Left lung (tissue), 4 donors: ENCODE measurements at regions not wholly inside any gene's neighbourhood (a gene's known extent, or its start where the extent isn't known, plus 50 kb on each side); places are given as distances from the start of the nearest gene placed in this dataset.
A peak's percentile ranks its signal among the peaks of the same experiment; 100 is the strongest.

Source experiments
- ATAC-seq: fragments of 200-7000 bp; cut with Tn5 transposase; one replicate; pipeline ENCODE4 v1.9.1; 2020; ENCODE audit warnings: moderate library complexity
- DNase-seq, 4 donors: peaks; one replicate each; pipeline ENCODE4 v3.0.0-alpha.2; 2013 to 2020
- H3K27ac ChIP-seq, 2 donors: fragments of 200-600 bp; sonication (generic) in 1 of 2; one replicate each; pipeline versions ENCODE4 v1.5.0 to v1.8.0; 2020 to 2021
- H3K27me3 ChIP-seq, 2 donors: fragments of 200-600 bp; sonication (generic) in 1 of 2; one replicate each; pipeline versions ENCODE4 v1.5.0 to v1.8.0; 2020 to 2021
- H3K36me3 ChIP-seq, 2 donors: fragments of 200-600 bp; sonication (generic) in 1 of 2; one replicate each; pipeline versions ENCODE4 v1.5.0 to v1.8.0; 2020 to 2021
- H3K4me1 ChIP-seq, 2 donors: fragments of 200-600 bp; one replicate each; pipeline ENCODE4 v1.8.0; 2021
- H3K4me3 ChIP-seq, 2 donors: fragments of 200-600 bp; sonication (generic) in 1 of 2; one replicate each; pipeline versions ENCODE4 v1.5.0 to v1.8.0; 2020 to 2021; ENCODE audit warnings: mild to moderate bottlenecking in 1 of 2
- H3K9me3 ChIP-seq, 2 donors: fragments of 200-600 bp; sonication (generic) in 1 of 2; one replicate each; pipeline versions ENCODE4 v1.5.0 to v1.8.0; 2020 to 2021
- intact Hi-C, 2 donors: fragments of 100-400 bp; cut with DNase I; formaldehyde crosslinking; loops; one replicate each; pipeline versions ENCODE4 v1.11.2 to v1.14.2; 2022
- TF ChIP-seq, protein P1 (sequence below), 2 donors: fragments of 200-600 bp; sonication (generic) in 1 of 2; IDR thresholded peaks; one replicate each; pipeline versions ENCODE4 v1.5.0 to v1.8.0; 2021; ENCODE audit warnings: antibody characterized with exemption in 2 of 2
- donor health status: DM: no; HTN: yes; CAD: no.
- donor health status: DM: no; HTN: no; CAD: no.

DNA sequence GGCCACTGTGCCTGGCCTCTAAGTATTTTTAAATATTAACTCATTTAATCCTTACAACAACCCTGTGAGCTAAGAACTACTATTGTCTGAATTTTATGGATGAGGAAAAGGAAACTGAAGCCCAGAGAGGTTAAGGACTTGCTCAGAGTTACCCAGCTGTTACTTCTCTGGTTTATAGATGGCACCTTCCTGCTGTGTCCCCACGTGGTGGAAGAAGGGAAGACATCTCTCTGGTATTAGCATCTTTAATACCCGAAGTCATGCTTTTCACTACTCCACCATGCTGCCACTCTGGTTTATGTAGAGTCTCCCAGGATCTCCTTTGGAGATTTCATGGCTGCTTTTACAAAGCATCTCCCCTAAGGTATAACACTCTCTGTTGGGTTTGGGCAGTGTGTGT is 105.5 kb upstream of the MKLN1 start:
- no peaks in the 10 kb centered on the region for H3K36me3 ChIP-seq
- intact Hi-C loops: no loop called here

DNA sequence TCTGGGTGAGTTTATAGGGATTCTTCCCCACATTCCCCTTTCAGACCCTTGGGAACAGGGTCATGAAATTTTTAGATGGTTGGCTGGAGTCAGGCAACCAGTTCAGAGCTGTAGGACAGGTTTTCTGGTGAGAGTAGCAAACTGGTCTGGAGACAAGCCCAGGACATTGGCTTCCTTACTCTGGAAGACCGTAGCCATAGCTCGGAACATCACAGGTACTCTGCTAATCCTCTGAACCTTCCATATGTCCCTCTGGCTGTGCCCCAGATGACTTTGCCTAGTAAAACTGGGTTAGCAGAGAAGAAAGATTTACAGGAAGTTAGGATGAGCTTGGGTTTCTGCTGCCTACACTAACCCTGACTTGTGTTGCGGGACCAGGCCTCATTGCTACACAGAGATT is 104.5 kb upstream of the MKLN1 start:
- DNase-seq: no peak
- H3K4me3 ChIP-seq: no peak overlapping the region
- H3K27ac ChIP-seq: no peak overlapping the region
- no peaks in the 10 kb centered on the region for H3K9me3 ChIP-seq
- peaks cover 13 to 32% of the 10 kb centered on the region in 2 donors for H3K4me1 ChIP-seq
- no peak for ATAC-seq
- H3K27me3 ChIP-seq: no peaks in the 10 kb centered on the region
- intact Hi-C loops: no loop called here
- TF ChIP-seq, protein P1, sequence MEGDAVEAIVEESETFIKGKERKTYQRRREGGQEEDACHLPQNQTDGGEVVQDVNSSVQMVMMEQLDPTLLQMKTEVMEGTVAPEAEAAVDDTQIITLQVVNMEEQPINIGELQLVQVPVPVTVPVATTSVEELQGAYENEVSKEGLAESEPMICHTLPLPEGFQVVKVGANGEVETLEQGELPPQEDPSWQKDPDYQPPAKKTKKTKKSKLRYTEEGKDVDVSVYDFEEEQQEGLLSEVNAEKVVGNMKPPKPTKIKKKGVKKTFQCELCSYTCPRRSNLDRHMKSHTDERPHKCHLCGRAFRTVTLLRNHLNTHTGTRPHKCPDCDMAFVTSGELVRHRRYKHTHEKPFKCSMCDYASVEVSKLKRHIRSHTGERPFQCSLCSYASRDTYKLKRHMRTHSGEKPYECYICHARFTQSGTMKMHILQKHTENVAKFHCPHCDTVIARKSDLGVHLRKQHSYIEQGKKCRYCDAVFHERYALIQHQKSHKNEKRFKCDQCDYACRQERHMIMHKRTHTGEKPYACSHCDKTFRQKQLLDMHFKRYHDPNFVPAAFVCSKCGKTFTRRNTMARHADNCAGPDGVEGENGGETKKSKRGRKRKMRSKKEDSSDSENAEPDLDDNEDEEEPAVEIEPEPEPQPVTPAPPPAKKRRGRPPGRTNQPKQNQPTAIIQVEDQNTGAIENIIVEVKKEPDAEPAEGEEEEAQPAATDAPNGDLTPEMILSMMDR (IDR thresholded peaks at IDR 0.05): no peak
- no peaks in the 10 kb centered on the region for H3K36me3 ChIP-seq

More for the DNA sequence above, 105.5 kb upstream of the MKLN1 start:
- Histone ChIP-seq H3K27me3 (no peaks in the 10 kb centered on the region), H3K9me3 (no peaks in the 10 kb centered on the region), H3K4me1 (peaks cover 13 to 32% of the 10 kb centered on the region in 2 donors), H3K4me3 (no peak overlapping the region), H3K27ac (no peak overlapping the region)
- no peak for ATAC-seq
- TF ChIP-seq, protein P1 (IDR thresholded peaks at IDR 0.05): no peak
- DNase-seq: no peak

DNA sequence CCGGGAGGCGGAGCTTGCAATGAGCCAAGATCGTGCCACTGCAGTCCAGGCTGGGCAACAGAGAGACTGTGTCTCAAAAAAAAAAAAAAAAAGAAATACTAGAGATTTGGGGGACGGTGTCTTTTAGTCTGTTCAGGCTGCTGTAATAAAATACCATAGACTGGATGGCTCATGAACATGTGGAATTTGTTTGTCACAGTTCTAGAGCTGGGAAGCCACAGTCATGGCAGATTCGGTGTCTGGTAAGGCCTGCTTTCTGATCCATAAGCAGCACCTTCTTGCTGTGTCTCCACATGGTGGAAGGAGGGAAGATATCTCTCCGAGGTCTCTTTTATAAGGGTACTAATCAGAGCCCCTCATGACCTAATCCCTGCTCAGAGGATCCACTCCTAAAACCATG is 102.7 kb upstream of the MKLN1 start:
- H3K27ac ChIP-seq: peak overlapping the region; percentile 69 to 79
- DNase-seq (no peak), ATAC-seq (no peak)
- no peaks in the 10 kb centered on the region for H3K9me3 ChIP-seq
- H3K27me3 ChIP-seq: no peaks in the 10 kb centered on the region
- TF ChIP-seq, protein P1 (IDR thresholded peaks at IDR 0.05): no peak
- intact Hi-C loops: no loop called here
- peaks cover 13 to 18% of the 10 kb centered on the region in 2 donors for H3K4me1 ChIP-seq
- H3K4me3 ChIP-seq: no peak overlapping the region
- H3K36me3 ChIP-seq: no peaks in the 10 kb centered on the region

DNA sequence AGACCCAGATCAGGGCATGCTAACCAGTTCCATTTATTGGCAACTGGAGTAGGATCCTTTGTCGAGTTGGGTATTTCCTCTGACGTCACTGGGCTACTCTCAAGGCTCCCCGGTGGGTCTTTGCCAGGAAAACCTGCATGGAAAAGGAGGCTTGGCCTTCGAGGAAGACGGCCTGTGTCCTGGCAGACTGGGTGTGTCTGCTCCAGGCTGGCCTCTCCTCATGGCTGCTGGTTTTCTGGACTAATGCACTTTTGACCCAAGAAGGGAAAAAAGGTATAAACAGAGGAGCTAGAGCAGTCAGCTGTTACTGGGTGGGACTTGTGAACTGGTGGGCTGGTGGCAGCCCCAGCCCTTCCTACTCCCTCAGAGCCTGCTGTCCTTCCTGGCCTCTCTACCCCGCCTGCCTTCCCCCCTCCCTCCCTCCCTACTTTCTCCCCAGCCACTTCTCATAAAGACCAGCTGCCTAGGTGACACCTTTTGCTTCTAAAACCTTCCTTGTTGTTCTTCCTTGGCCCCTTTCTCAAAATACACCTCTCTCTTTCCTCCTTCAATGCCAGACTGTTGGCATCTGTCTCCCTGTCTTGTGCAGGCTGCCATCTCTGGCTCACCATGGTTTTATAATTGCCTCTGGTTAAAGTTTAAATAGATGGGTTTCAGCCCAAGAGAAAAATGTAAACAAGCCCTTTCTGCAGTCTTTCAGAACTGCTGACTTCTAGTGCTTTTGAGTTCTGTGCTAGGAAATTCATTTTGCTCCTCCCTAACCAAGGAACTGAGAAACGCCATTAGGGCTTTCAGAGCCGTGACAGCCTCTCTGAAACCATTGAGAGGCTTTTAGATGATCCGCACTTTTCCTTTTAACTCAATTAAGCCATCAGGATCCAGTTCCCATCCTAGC is 101.8 kb upstream of the MKLN1 start:
- H3K4me3 ChIP-seq: no peak overlapping the region
- TF ChIP-seq, protein P1 (IDR thresholded peaks at IDR 0.05): no peak
- H3K36me3 ChIP-seq: no peaks in the 10 kb centered on the region
- intact Hi-C loops: no loop called here
- ATAC-seq (peak; percentile 88), DNase-seq (peak in 1 of 4 donors; percentile 69)
- H3K9me3 ChIP-seq: no peaks in the 10 kb centered on the region
- H3K4me1 ChIP-seq: peaks cover 13 to 20% of the 10 kb centered on the region in 2 donors
- H3K27me3 ChIP-seq: no peaks in the 10 kb centered on the region
- peak overlapping the region; percentile 69 to 79 for H3K27ac ChIP-seq

DNA sequence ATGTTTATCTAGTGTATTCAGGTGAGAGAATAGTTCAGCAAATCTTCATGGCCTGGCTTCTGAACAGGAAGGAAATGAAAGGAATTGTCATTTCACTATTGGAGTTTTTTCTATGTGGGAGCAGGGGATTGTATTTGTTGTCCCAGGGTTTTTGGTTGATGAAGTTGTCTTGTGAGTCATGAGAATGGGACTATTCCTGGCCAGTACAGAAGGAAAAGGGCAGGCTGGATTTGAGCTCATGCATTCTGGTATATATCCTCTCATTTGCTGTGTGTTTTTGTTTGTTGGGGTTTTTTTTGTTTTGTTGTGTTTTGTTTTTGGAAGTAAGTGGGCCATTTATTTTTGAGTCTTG is 101.2 kb upstream of the MKLN1 start:
- ATAC-seq: no peak
- Histone ChIP-seq H3K27me3 (no peaks in the 10 kb centered on the region), H3K4me1 (peaks cover 13 to 27% of the 10 kb centered on the region in 2 donors), H3K36me3 (no peaks in the 10 kb centered on the region), H3K27ac (peak overlapping the region; percentile 69 to 79), H3K4me3 (no peak overlapping the region), H3K9me3 (no peaks in the 10 kb centered on the region)
- no peak for DNase-seq
- intact Hi-C loops: no loop called here
- TF ChIP-seq, protein P1 (IDR thresholded peaks at IDR 0.05): no peak
